NT2/D1 (cell line): ENCODE measurements at regions not wholly inside any gene's neighbourhood (a gene's known extent, or its start where the extent isn't known, plus 50 kb on each side); places are given as distances from the start of the nearest gene placed in this dataset.

Source experiments
- SUZ12 ChIP-seq: IDR thresholded peaks from 2 replicates; pipeline ENCODE4 v1.6.1; 2011; ENCODE audit not compliant: insufficient read length, insufficient read depth; ENCODE audit errors: extremely low read depth
- YY1 ChIP-seq: IDR thresholded peaks from 2 replicates; pipeline ENCODE4 v1.6.1; 2011; ENCODE audit not compliant: insufficient read length, insufficient read depth
- ZNF274 ChIP-seq: IDR thresholded peaks from 2 replicates; pipeline ENCODE4 v1.6.1; 2011; ENCODE audit warnings: mild to moderate bottlenecking, low read depth, low read length

- TF ChIP-seq ZNF274 = no peak
- no peak for TF ChIP-seq YY1
- no peak for TF ChIP-seq SUZ12
Measured at GRCh38 chr3:99253963-99254355, 352.5 kb upstream of the DCBLD2 start.
